OCI-LY3 (cell line): ENCODE measurements at regions not wholly inside any gene's neighbourhood (a gene's known extent, or its start where the extent isn't known, plus 50 kb on each side); places are given as distances from the start of the nearest gene placed in this dataset.

Experiments
- EZH2phosphoT487 ChIP-seq: fragments of 200-600 bp; shearing (Covaris generic); IDR thresholded peaks from 2 replicates; pipeline ENCODE4 v1.6.1; 2018; ENCODE audit warnings: antibody characterized with exemption, mixed run types, low read depth
- TF ChIP-seq, protein P1 (sequence below): fragments of 200-600, 300-600 bp; sonication (generic); IDR thresholded peaks from 2 replicates; pipeline ENCODE4 v1.5.1; 2014; ENCODE audit warnings: antibody characterized with exemption, low read length, low read depth

DNA sequence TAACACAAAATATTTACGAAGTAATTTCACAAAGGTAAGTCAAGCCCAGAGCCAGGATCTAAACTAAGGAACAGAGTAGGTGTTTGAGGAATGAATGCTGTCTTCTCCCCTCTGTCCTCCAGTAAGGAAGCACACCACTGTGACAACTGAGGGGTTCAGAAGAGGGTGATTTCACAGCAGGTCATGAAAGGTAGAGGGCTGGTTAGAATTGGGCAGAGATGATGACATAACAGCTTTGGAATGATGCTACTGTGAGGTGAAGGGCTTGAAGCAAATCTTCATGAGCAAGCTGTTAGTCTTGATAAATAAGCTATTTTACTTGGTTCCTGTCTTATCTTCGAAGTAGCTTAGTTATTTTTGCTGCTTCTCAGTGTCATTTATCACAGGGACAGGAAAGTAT, 498.6 kb downstream of the FGF9 start:
- TF ChIP-seq EZH2phosphoT487, result no peak
- TF ChIP-seq, protein P1, sequence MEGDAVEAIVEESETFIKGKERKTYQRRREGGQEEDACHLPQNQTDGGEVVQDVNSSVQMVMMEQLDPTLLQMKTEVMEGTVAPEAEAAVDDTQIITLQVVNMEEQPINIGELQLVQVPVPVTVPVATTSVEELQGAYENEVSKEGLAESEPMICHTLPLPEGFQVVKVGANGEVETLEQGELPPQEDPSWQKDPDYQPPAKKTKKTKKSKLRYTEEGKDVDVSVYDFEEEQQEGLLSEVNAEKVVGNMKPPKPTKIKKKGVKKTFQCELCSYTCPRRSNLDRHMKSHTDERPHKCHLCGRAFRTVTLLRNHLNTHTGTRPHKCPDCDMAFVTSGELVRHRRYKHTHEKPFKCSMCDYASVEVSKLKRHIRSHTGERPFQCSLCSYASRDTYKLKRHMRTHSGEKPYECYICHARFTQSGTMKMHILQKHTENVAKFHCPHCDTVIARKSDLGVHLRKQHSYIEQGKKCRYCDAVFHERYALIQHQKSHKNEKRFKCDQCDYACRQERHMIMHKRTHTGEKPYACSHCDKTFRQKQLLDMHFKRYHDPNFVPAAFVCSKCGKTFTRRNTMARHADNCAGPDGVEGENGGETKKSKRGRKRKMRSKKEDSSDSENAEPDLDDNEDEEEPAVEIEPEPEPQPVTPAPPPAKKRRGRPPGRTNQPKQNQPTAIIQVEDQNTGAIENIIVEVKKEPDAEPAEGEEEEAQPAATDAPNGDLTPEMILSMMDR, result no peak
